GM12872 (cell line): ENCODE measurements at regions not wholly inside any gene's neighbourhood (a gene's known extent, or its start where the extent isn't known, plus 50 kb on each side); places are given as distances from the start of the nearest gene placed in this dataset.

Source experiments
- TF ChIP-seq, protein P1 (sequence below): IDR thresholded peaks from 3 replicates; pipeline ENCODE4 v1.5.1; 2011; ENCODE audit warnings: low read depth, mild to moderate bottlenecking, low read length, moderate library complexity; ENCODE audit not compliant: insufficient read depth

DNA sequence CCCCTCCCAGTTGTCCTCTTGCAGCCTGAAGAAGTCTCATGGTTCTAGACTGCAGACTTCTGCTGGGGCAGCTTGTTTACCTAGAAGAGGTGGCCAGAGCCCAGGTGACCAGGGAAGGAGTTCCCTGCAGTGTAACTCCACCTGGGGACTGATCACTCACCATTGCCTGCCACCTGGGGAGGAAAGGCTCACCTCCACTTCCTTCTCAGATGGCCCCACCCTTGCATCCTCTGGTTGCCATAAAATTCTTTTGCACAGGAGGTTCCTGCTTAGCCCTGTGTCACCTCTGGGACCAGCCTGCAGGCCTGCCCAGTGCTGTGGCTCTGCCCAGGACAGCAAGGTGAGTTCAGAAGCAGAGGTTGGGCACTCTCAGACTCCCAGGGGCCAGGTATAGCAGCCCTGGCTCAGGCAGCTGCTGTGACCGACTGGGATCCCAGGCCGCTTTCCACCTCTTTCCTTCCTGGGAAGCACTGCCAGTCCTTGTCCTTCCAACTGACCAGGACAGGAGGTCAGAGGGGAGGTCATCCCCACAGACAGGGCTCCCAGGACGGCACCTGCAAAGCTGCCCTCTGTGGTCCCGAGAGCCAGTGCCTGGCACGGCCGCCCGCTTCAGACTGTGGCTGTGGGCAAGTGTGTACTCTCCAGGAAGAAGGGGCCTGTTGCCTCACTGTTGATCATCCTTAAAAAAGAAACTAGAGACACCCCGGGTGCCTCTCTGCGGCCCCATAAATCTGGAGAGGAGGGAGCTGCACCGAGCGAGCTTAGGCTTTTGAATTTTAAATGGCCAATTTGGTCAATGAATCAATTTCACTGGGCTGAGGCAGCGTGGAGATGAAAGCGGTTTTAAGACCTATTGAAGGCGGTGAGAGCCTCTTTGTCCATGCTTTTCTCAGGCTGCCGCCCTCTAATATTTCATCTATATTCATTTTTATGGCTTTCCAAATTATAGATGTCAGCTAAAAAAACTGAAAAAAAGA is 79.5 kb upstream of the C14orf180 start:
- TF ChIP-seq, protein P1, sequence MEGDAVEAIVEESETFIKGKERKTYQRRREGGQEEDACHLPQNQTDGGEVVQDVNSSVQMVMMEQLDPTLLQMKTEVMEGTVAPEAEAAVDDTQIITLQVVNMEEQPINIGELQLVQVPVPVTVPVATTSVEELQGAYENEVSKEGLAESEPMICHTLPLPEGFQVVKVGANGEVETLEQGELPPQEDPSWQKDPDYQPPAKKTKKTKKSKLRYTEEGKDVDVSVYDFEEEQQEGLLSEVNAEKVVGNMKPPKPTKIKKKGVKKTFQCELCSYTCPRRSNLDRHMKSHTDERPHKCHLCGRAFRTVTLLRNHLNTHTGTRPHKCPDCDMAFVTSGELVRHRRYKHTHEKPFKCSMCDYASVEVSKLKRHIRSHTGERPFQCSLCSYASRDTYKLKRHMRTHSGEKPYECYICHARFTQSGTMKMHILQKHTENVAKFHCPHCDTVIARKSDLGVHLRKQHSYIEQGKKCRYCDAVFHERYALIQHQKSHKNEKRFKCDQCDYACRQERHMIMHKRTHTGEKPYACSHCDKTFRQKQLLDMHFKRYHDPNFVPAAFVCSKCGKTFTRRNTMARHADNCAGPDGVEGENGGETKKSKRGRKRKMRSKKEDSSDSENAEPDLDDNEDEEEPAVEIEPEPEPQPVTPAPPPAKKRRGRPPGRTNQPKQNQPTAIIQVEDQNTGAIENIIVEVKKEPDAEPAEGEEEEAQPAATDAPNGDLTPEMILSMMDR: no peak

DNA sequence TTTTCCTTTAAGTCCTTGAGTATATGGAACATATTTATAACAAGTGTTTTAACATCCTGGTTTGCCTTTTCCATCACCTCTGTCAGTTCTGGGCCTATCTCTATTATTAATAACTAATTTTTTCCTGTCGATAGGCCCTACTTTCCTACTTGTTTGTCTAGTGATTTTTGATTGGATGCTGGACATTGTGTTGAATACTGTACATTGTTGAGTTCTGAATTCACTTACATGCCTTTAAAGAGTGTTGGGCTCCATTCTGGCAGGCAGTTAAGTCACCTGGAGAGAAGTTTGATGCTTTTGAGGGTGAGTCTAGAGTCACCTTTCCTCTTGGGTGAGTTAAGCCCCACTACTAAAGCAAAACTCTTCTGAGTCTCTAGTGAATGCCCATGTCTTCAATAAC is 77.5 kb upstream of the C14orf180 start:
- TF ChIP-seq, protein P1: no peak

DNA sequence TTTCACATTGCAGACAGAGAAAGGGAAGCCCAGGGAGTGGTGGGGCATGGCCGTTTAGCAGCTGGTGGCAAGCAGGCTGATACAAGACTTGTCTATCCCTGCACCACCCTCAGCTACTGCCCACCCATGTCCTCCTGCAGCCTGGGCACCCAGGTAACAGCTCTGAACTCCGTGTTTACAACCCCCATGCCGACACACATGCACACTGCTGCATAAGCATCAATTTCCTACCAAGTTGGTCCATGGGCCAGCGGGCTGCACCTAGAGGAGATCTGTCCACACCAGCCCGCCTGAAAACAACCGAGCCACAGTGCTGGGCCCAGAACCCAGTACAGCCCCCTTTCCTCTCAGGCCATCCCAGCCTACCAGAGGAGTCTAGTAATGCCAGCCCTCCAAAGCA is 75.9 kb upstream of the C14orf180 start:
- TF ChIP-seq, protein P1: no peak

DNA sequence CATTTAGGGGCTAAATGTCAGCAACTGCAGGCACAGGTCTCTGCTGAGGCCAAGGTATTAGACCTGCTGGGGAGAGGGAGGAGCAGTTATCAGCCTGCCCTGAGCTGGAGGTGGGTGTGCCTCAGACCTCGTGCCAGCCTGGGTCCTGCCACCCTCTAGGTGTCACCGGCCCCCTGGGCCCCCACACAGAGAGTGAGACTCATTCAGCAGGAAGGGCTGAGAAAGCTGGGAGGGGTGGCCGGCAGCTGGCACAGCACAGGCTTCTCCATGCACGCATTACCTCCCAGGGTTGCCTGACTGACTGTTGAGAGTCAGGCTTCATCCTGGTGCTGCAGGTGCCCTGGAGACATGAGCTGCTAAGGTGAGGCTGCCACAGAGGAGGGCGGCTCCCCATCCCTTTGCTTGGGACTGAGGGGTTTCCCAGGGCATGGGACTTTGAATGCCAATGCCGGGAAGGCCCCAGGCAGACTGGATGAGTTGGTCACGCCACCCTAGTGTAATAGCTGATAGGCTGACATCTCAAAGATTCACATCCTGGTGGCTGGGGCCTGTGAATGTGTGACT is 75.3 kb upstream of the C14orf180 start:
- TF ChIP-seq, protein P1: no peak

DNA sequence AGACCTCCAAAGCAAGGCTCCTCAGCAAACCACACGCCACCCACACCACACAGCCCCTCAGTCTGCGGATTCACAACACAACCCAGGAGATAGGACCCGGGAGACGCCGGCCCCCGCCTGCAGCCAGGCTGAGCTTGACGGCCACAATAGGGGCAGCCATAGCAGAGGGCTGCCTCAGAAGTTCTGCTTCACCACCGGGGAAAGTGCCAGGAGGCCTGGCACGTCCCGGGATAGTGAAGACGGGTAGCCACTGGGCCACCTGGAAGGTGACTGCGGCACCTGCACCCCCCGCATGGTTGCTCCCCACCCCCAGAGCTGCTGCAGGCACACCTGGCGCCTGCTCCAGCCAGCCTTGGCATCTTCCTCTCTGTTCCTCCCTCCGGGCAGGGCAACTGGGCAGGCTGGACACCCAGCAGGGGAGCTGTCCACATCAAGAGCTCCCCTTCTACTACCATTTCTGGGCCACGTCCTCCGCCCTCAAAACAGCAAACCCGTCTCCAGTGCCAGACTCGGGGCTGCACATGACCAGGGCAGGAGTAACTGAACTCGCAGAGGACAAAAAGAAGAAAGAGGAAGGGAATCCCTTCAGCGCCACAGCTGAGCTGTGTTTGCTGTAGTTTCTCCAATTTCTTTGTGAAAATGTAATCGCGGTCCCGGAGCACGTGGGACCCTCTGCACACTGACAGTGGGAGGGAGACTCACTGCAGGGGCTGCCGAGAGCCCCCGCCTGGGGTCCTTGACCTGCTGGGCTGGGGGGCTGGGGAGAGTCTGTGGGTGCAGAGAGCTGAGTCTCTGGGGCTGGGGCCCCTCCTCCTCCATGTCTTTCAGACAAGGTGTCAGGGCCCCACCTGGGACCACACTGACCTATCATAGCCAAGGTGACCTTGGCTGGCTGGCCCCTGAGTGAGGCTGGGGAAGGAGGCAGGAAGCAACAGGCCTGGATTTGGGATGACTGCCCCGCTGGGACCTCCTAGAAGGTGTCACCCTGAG is 74.2 kb upstream of the C14orf180 start:
- TF ChIP-seq, protein P1: no peak

DNA sequence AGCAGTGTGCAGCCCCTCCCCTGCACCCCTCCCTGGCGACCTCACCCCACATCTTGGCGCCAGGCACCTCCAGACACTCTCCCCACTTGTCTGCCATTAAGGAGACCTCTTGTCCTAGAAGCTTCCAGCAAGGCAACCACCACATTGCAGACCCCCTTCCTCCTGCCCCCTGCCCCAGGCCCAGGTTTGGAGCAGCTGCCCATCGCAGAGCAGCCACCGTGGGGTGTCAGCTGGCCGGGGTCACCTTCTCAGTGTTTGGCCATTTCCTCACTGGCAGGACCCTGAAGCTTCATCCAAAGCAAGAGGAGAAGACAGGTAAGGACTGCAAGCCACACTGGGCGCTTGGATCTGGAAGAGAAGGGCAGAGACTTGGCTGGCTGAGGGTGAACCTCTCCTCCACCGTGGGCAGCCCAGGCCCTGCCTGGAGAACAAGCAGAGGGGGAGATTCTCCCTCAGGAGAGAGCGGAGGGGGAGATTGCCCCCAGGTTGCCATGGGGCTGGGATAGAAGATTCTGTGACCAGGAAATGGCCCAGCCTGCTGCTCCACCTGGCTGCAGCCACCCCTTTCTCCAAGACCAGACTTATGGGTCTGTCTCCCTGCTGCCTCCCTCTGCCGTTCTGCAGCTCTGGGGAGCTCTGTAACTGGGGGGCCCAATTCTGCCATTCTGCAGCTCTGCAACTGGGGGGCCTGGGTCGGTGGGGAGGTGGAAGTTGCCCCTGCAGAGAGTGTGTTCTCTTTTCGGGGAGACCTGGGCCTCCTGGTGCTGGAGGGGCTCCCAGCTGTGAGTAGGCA is 72.9 kb upstream of the C14orf180 start:
- TF ChIP-seq, protein P1: no peak
